ENCODE measurements at regions not wholly inside any gene's neighbourhood (a gene's known extent, or its start where the extent isn't known, plus 50 kb on each side); places are given as distances from the start of the nearest gene placed in this dataset.
A peak's percentile ranks its signal among the peaks of the same experiment; 100 is the strongest.

- Histone ChIP-seq H3K9me3 (replicated peaks; ENCODE audit: control insufficient read depth, insufficient read depth, low read length) (no peaks in the 10 kb centered on the region; the same call in 2 of the 3 replicates), H3K4me1 (ENCODE audit: control insufficient read depth, insufficient read depth, low read length) (no peaks in the 10 kb centered on the region), H3K27me3 (replicated peaks in 1 of 2; ENCODE audit: control insufficient read depth in 2 of 2, insufficient read depth in 2 of 2, low read length in 1 of 2) (no peaks in the 10 kb centered on the region), H3K4me3 (no peak overlapping the region), H4K20me1 (ENCODE audit: control insufficient read depth, insufficient read depth) (no peaks in the 10 kb centered on the region), H3K36me3 (ENCODE audit: control insufficient read depth in 2 of 2, insufficient read depth in 2 of 2, low read length in 1 of 2) (no peaks in the 10 kb centered on the region), H3K79me2 (ENCODE audit: control insufficient read depth, insufficient read depth, low read length) (no peaks in the 10 kb centered on the region), H3K4me2 (ENCODE audit: control insufficient read depth, insufficient read depth) (no peak overlapping the region), H3K9ac (ENCODE audit: control insufficient read depth, insufficient read depth, low read length) (no peak overlapping the region), H2AFZ (ENCODE audit: control insufficient read depth, low read depth, low read length) (no peak overlapping the region), H3K27ac (ENCODE audit: control insufficient read depth, insufficient read depth) (no peak overlapping the region)
- no peak for FAIRE-seq
- SMC1A ChIA-PET (ENCODE audit: uncharacterized antibody, unreplicated experiment), result interaction anchor here (1.1 to 4.7 kb wide), 8 partner anchors 8 to 85 kb away, joined by 3 to 18 read pairs (median 6); no protein-coding TSS in a partner anchor
- peak; percentile 83 for ATAC-seq
- POLR2A ChIA-PET, result no interaction called here
- RAD21 ChIA-PET (ENCODE audit: unreplicated experiment), result interaction anchor here (0.9 to 2.8 kb wide), 3 partner anchors 9 to 84 kb away, joined by 4 to 7 read pairs (median 7); no protein-coding TSS in a partner anchor
- in situ Hi-C loops (cut with MboI), result no loop called here
- intact Hi-C loops (cut with micrococcal nuclease; ENCODE audit: unreplicated experiment), result no loop called here
- BruUV-seq (replicated peaks), result no TSS peak
- DNase-seq (ENCODE audit: low read depth, low spot score), result no peak
- WGBS (ENCODE audit: insufficient coverage, insufficient replicate concordance, low lambda C conversion rate, missing lambda C conversion rate), result 81% methylated on average over 2 of the region's 2 CpGs
- CTCF ChIA-PET, result interaction anchor here (0.6 to 1.8 kb wide), 4 partner anchors 10 to 173 kb away, joined by 3 to 5 read pairs (median 4); no protein-coding TSS in a partner anchor
- TF ChIP-seq ETV6 (conservative IDR thresholded peaks at IDR 0.05 in 1 of 2, IDR thresholded peaks at IDR 0.05 in 1 of 2; ENCODE audit: borderline replicate concordance in 1 of 2, low read depth in 1 of 2) (no peak), SMAD5 (IDR thresholded peaks at IDR 0.05; ENCODE audit: low read depth) (no peak), POU2F2 (IDR thresholded peaks at IDR 0.05; ENCODE audit: borderline replicate concordance, low read depth, low read length) (no peak), EP300 (IDR thresholded peaks at IDR 0.05; ENCODE audit: borderline replicate concordance in 1 of 2, control insufficient read depth in 1 of 2, low read depth in 2 of 2, low read length in 2 of 2) (no peak), TCF7 (IDR thresholded peaks at IDR 0.05; ENCODE audit: borderline replicate concordance) (no peak), ZNF207 (IDR thresholded peaks at IDR 0.05; ENCODE audit: borderline replicate concordance) (no peak), RAD51 (IDR thresholded peaks at IDR 0.05) (no peak), FOXK2 (IDR thresholded peaks at IDR 0.05) (no peak), SUZ12 (IDR thresholded peaks at IDR 0.05; ENCODE audit: unreplicated experiment) (no peak), IRF3 (IDR thresholded peaks at IDR 0.05) (no peak), PML (IDR thresholded peaks at IDR 0.05; ENCODE audit: low read length) (no peak)
- TF ChIP-seq, protein P1, sequence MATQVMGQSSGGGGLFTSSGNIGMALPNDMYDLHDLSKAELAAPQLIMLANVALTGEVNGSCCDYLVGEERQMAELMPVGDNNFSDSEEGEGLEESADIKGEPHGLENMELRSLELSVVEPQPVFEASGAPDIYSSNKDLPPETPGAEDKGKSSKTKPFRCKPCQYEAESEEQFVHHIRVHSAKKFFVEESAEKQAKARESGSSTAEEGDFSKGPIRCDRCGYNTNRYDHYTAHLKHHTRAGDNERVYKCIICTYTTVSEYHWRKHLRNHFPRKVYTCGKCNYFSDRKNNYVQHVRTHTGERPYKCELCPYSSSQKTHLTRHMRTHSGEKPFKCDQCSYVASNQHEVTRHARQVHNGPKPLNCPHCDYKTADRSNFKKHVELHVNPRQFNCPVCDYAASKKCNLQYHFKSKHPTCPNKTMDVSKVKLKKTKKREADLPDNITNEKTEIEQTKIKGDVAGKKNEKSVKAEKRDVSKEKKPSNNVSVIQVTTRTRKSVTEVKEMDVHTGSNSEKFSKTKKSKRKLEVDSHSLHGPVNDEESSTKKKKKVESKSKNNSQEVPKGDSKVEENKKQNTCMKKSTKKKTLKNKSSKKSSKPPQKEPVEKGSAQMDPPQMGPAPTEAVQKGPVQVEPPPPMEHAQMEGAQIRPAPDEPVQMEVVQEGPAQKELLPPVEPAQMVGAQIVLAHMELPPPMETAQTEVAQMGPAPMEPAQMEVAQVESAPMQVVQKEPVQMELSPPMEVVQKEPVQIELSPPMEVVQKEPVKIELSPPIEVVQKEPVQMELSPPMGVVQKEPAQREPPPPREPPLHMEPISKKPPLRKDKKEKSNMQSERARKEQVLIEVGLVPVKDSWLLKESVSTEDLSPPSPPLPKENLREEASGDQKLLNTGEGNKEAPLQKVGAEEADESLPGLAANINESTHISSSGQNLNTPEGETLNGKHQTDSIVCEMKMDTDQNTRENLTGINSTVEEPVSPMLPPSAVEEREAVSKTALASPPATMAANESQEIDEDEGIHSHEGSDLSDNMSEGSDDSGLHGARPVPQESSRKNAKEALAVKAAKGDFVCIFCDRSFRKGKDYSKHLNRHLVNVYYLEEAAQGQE (IDR thresholded peaks at IDR 0.05; ENCODE audit: low read depth, low read length), result no peak
- TF ChIP-seq, protein P2, sequence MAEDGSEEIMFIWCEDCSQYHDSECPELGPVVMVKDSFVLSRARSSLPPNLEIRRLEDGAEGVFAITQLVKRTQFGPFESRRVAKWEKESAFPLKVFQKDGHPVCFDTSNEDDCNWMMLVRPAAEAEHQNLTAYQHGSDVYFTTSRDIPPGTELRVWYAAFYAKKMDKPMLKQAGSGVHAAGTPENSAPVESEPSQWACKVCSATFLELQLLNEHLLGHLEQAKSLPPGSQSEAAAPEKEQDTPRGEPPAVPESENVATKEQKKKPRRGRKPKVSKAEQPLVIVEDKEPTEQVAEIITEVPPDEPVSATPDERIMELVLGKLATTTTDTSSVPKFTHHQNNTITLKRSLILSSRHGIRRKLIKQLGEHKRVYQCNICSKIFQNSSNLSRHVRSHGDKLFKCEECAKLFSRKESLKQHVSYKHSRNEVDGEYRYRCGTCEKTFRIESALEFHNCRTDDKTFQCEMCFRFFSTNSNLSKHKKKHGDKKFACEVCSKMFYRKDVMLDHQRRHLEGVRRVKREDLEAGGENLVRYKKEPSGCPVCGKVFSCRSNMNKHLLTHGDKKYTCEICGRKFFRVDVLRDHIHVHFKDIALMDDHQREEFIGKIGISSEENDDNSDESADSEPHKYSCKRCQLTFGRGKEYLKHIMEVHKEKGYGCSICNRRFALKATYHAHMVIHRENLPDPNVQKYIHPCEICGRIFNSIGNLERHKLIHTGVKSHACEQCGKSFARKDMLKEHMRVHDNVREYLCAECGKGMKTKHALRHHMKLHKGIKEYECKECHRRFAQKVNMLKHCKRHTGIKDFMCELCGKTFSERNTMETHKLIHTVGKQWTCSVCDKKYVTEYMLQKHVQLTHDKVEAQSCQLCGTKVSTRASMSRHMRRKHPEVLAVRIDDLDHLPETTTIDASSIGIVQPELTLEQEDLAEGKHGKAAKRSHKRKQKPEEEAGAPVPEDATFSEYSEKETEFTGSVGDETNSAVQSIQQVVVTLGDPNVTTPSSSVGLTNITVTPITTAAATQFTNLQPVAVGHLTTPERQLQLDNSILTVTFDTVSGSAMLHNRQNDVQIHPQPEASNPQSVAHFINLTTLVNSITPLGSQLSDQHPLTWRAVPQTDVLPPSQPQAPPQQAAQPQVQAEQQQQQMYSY (CRISPR knock-in tag; IDR thresholded peaks at IDR 0.05), result no peak
- TF ChIP-seq, protein P3, sequence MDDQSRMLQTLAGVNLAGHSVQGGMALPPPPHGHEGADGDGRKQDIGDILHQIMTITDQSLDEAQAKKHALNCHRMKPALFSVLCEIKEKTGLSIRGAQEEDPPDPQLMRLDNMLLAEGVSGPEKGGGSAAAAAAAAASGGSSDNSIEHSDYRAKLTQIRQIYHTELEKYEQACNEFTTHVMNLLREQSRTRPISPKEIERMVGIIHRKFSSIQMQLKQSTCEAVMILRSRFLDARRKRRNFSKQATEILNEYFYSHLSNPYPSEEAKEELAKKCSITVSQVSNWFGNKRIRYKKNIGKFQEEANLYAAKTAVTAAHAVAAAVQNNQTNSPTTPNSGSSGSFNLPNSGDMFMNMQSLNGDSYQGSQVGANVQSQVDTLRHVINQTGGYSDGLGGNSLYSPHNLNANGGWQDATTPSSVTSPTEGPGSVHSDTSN (IDR thresholded peaks at IDR 0.05; ENCODE audit: insufficient replicate concordance, low read depth, low read length), result no peak
Measured at GRCh38 chr10:81095238-81095637, 557.5 kb downstream of the SH2D4B start.
